ENCODE measurements at regions not wholly inside any gene's neighbourhood (a gene's known extent, or its start where the extent isn't known, plus 50 kb on each side); places are given as distances from the start of the nearest gene placed in this dataset.

- DNase-seq (ENCODE audit: low spot score), result no peak
Measured at GRCh38 chr10:124286621-124287020, 132.1 kb downstream of the OAT start.

GRCh38 chr10:124285587-124286527 lies 132.9 kb downstream of the OAT start:
- DNase-seq (ENCODE audit: low spot score), result no peak

- no peak for DNase-seq (ENCODE audit: low spot score)
Measured at GRCh38 chr10:124283949-124284250, 134.8 kb downstream of the OAT start.

- no peak for DNase-seq (ENCODE audit: low spot score)
Measured at GRCh38 chr10:124283215-124283948, 135.3 kb downstream of the OAT start.

GRCh38 chr10:124282326-124282725 lies 136.4 kb downstream of the OAT start:
- no peak for DNase-seq (ENCODE audit: low spot score)

- no peak for DNase-seq (ENCODE audit: low spot score)
Measured at GRCh38 chr10:124281666-124282065, 137.1 kb downstream of the OAT start.

- no peak for DNase-seq (ENCODE audit: low spot score)
Measured at GRCh38 chr10:124280916-124281315, 137.8 kb downstream of the OAT start.

GRCh38 chr10:124279882-124280281 lies 138.8 kb downstream of the OAT start:
- DNase-seq (ENCODE audit: low spot score), result no peak

GRCh38 chr10:124279298-124279697 lies 139.4 kb downstream of the OAT start:
- DNase-seq (ENCODE audit: low spot score), result no peak

- no peak for DNase-seq (ENCODE audit: low spot score)
Measured at GRCh38 chr10:124278356-124278755, 140.4 kb downstream of the OAT start.

GRCh38 chr10:124273141-124273540 lies 145.6 kb downstream of the OAT start:
- no peak for DNase-seq (ENCODE audit: low spot score)

- DNase-seq (ENCODE audit: low spot score), result no peak
Measured at GRCh38 chr10:124271676-124272075, 147.0 kb downstream of the OAT start.

- DNase-seq (ENCODE audit: low spot score), result no peak
Measured at GRCh38 chr10:124270530-124271327, 148.0 kb downstream of the OAT start.

GRCh38 chr10:124268976-124269375 lies 149.7 kb downstream of the OAT start:
- DNase-seq (ENCODE audit: low spot score), result no peak

GRCh38 chr10:124267911-124268549 lies 150.7 kb downstream of the OAT start:
- DNase-seq (ENCODE audit: low spot score), result no peak

- DNase-seq (ENCODE audit: low spot score), result no peak
Measured at GRCh38 chr10:124267231-124267885, 151.4 kb downstream of the OAT start.

- no peak for DNase-seq (ENCODE audit: low spot score)
Measured at GRCh38 chr10:124266468-124267230, 152.1 kb downstream of the OAT start.

- DNase-seq (ENCODE audit: low spot score), result no peak
Measured at GRCh38 chr10:124265776-124266467, 152.8 kb downstream of the OAT start.

- no peak for DNase-seq (ENCODE audit: low spot score)
Measured at GRCh38 chr10:124265391-124265745, 153.4 kb downstream of the OAT start.

GRCh38 chr10:124264711-124265390 lies 153.9 kb downstream of the OAT start:
- no peak for DNase-seq (ENCODE audit: low spot score)

All from HuH-7.5 (cell line).